Common myeloid progenitor, CD34-positive (primary cell): ENCODE measurements at regions not wholly inside any gene's neighbourhood (a gene's known extent, or its start where the extent isn't known, plus 50 kb on each side); places are given as distances from the start of the nearest gene placed in this dataset.
A peak's percentile ranks its signal among the peaks of the same experiment; 100 is the strongest.

ENCODE experiments used
- CTCF ChIA-PET: fragments of 350-600 bp; sonication (Branson Sonifier 250); formaldehyde crosslinking; loops from one replicate; lab custom pipeline; 2021; ENCODE audit warnings: antibody characterized with exemption; lab: Charles Lee
- POLR2A ChIA-PET: fragments of 350-600 bp; sonication (Branson Sonifier 250); formaldehyde crosslinking; loops from one replicate; lab custom pipeline; 2021; ENCODE audit warnings: antibody characterized with exemption; lab: Charles Lee
- DNase-seq, 3 donors: peaks; one replicate each; pipeline versions ENCODE4 v3.0.0 to v3.0.0-alpha.2; 2013
- H3K27ac ChIP-seq, 2 experiments: 1 replicate in 1 of 2; 2 replicates in 1 of 2; pipeline ENCODE4 v1.7.0; 2013; ENCODE audit warnings: inconsistent platforms in 2 of 2, low read length in 2 of 2, mild to moderate bottlenecking in 2 of 2, low read depth in 1 of 2, moderate library complexity in 1 of 2; ENCODE audit not compliant: severe bottlenecking in 2 of 2, insufficient read depth in 1 of 2, poor library complexity in 1 of 2
- H3K27me3 ChIP-seq, 5 experiments: replicated peaks in 2 of 5; 1 replicate in 3 of 5; 2 replicates in 2 of 5; pipeline versions ENCODE4 v1.6.1 to v1.7.0; 2013; ENCODE audit warnings: low read length in 4 of 5, mild to moderate bottlenecking in 2 of 5, moderate library complexity in 2 of 5, inconsistent platforms in 1 of 5; ENCODE audit not compliant: insufficient read depth in 5 of 5, control insufficient read depth in 4 of 5
- H3K36me3 ChIP-seq, 4 experiments: 1 replicate in 2 of 4; 2 replicates in 2 of 4; pipeline versions ENCODE4 v1.6.1 to v1.7.0; 2013; ENCODE audit warnings: low read length in 3 of 4, control low read depth in 1 of 4, mild to moderate bottlenecking in 1 of 4; ENCODE audit not compliant: control insufficient read depth in 4 of 4, insufficient read depth in 4 of 4
- H3K4me1 ChIP-seq, 4 experiments: 1 replicate in 3 of 4; 2 replicates in 1 of 4; pipeline versions ENCODE4 v1.6.1 to v1.7.1; 2013; ENCODE audit warnings: low read length in 3 of 4, mild to moderate bottlenecking in 3 of 4, control low read depth in 1 of 4, inconsistent platforms in 1 of 4, moderate library complexity in 1 of 4; ENCODE audit not compliant: control insufficient read depth in 4 of 4, insufficient read depth in 4 of 4; ENCODE audit errors: control extremely low read depth in 1 of 4
- H3K4me3 ChIP-seq, 7 experiments: 1 replicate in 4 of 7; 2 replicates in 3 of 7; pipeline versions ENCODE4 v1.5.1 to v1.7.0; 2013; ENCODE audit warnings: mild to moderate bottlenecking in 7 of 7, low read length in 6 of 7, moderate library complexity in 6 of 7, inconsistent platforms in 2 of 7, low read depth in 2 of 7, control low read depth in 1 of 7; ENCODE audit not compliant: insufficient read depth in 4 of 7, control insufficient read depth in 1 of 7; ENCODE audit errors: extremely low read depth in 1 of 7
- H3K9me3 ChIP-seq, 5 experiments: 1 replicate in 4 of 5; 2 replicates in 1 of 5; pipeline versions ENCODE4 v1.6.1 to v1.7.1; 2013; ENCODE audit warnings: low read length in 4 of 5, mild to moderate bottlenecking in 2 of 5, inconsistent platforms in 1 of 5, low read depth in 1 of 5, moderate library complexity in 1 of 5; ENCODE audit not compliant: control insufficient read depth in 4 of 5, insufficient read depth in 2 of 5; ENCODE audit errors: control extremely low read depth in 1 of 5
- WGBS: methylation state at CpG from one replicate; pipeline ENCODE4 v1.1.5; 2013; ENCODE audit not compliant: insufficient coverage; 5-methylcytosine and 5-hydroxymethylcytosine counted together

GRCh38 chr12:109648521-109648920, 65.1 kb upstream of the FAM222A start:
- POLR2A ChIA-PET, result no interaction called here
- H3K4me3 ChIP-seq, result no peak overlapping the region
- 82% methylated on average over 8 of the region's 9 CpGs for WGBS
- no peak overlapping the region for H3K27ac ChIP-seq
- no peaks in the 10 kb centered on the region for H3K4me1 ChIP-seq
- DNase-seq, result no peak
- no peaks in the 10 kb centered on the region for H3K36me3 ChIP-seq
- CTCF ChIA-PET, result no interaction called here
- peaks cover 0 to 25% (median 6%) of the 10 kb centered on the region in 5 experiments for H3K27me3 ChIP-seq
- H3K9me3 ChIP-seq, result no peaks in the 10 kb centered on the region

- CTCF ChIA-PET, result interaction anchor here (1.4 to 1.5 kb wide), 2 partner anchors 10 to 56 kb away, joined by 3 read pairs; no protein-coding TSS in a partner anchor
- POLR2A ChIA-PET, result no interaction called here
- H3K4me1 ChIP-seq, result no peaks in the 10 kb centered on the region
- no peaks in the 10 kb centered on the region for H3K36me3 ChIP-seq
- H3K27me3 ChIP-seq, result peaks cover 0 to 35% (median 6%) of the 10 kb centered on the region in 5 experiments
- DNase-seq, result no peak
- WGBS, result 93% methylated on average over 4 of the region's 4 CpGs
- no peak overlapping the region for H3K27ac ChIP-seq
- H3K9me3 ChIP-seq, result no peaks in the 10 kb centered on the region
- H3K4me3 ChIP-seq, result no peak overlapping the region
Observed at GRCh38 chr12:109650808-109651207, 62.8 kb upstream of the FAM222A start.

GRCh38 chr12:109651596-109651995, 62.0 kb upstream of the FAM222A start:
- no peak for DNase-seq
- no peaks in the 10 kb centered on the region for H3K9me3 ChIP-seq
- no peak overlapping the region for H3K4me3 ChIP-seq
- no peaks in the 10 kb centered on the region for H3K36me3 ChIP-seq
- H3K27me3 ChIP-seq, result peaks cover 0 to 28% (median 6%) of the 10 kb centered on the region in 5 experiments
- H3K27ac ChIP-seq, result no peak overlapping the region
- ChIA-PET POLR2A (no interaction called here), CTCF (no interaction called here)
- H3K4me1 ChIP-seq, result no peaks in the 10 kb centered on the region
- no CpG with 5 or more reads among the region's 1 CpG for WGBS

DNA sequence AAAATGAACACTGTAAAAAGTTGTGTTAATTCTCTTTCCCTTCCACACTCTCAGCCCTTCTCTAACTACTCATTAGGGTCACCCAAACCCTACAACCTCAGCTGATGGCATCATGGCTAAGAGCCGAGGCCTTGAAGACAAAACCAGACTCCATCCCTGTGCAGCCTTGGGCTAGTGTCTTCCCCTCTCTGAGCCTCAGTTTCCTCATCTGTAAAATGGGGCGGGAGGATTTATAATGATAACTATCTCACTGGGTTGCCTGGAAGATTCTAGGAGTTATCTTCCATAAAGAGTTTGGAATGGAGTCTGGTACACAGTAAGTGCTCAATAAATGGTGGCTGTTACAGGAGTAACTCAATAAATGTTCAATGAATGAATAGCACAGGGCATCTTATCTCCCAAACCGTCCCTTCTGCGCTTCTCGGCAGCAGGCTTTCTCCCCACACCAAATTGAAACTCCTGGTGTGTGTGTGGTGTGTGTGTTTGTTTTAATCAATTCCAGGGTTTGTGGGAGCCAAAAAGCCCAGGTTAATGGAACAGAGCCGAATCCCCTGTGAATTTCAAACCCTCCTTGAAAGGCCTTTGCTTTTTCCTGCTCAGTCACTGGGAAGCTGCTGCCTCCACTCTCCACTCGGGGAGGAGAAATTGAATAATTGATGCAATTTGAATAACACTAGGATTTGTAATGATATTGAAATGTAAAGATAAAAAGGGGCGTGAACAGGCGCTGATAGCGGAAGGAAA, 61.2 kb upstream of the FAM222A start:
- Histone ChIP-seq H3K9me3 (no peaks in the 10 kb centered on the region), H3K27ac (no peak overlapping the region), H3K27me3 (peaks cover 0 to 27% (median 3%) of the 10 kb centered on the region in 5 experiments), H3K4me1 (no peaks in the 10 kb centered on the region), H3K4me3 (no peak overlapping the region), H3K36me3 (no peaks in the 10 kb centered on the region)
- no peak for DNase-seq
- ChIA-PET CTCF (no interaction called here), POLR2A (no interaction called here)
- WGBS, result 94% methylated on average over 6 of the region's 10 CpGs

- DNase-seq, result no peak
- H3K27me3 ChIP-seq, result peaks cover 0 to 27% (median 3%) of the 10 kb centered on the region in 5 experiments
- no CpG with 5 or more reads among the region's 2 CpGs for WGBS
- no peaks in the 10 kb centered on the region for H3K36me3 ChIP-seq
- no peaks in the 10 kb centered on the region for H3K4me1 ChIP-seq
- H3K4me3 ChIP-seq, result no peak overlapping the region
- ChIA-PET CTCF (no interaction called here), POLR2A (no interaction called here)
- no peaks in the 10 kb centered on the region for H3K9me3 ChIP-seq
- no peak overlapping the region for H3K27ac ChIP-seq
Observed at GRCh38 chr12:109652977-109653264, 60.7 kb upstream of the FAM222A start.

DNA sequence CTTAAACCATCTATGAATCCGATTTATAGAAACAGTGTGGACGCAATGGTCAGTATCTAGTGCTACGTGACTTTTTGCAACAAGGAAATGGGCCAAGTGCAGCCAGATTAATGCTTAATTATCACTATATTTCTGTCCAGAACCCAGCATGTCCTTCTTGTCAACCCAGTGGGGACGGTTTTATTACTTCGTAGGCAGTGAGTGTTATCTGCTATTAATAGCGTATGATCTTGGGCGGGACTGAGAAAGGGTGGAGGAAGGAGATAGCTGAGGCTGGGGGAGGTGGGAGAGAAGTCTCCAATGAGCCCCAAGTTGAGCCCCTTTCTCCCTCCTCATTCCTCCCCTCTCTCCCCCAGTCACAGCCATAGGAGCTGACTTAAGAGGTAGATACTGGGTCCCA, 59.7 kb upstream of the FAM222A start:
- Histone ChIP-seq H3K4me1 (no peaks in the 10 kb centered on the region), H3K36me3 (no peaks in the 10 kb centered on the region), H3K4me3 (no peak overlapping the region), H3K27ac (no peak overlapping the region), H3K9me3 (no peaks in the 10 kb centered on the region), H3K27me3 (peaks cover 0 to 23% (median 3%) of the 10 kb centered on the region in 5 experiments)
- 83% methylated on average over 3 of the region's 7 CpGs for WGBS
- DNase-seq, result peak in 1 of 3 donors; percentile 24
- CTCF ChIA-PET, result no interaction called here
- POLR2A ChIA-PET, result no interaction called here

- CTCF ChIA-PET, result no interaction called here
- no peak overlapping the region for H3K27ac ChIP-seq
- peaks cover 0 to 23% (median 3%) of the 10 kb centered on the region in 5 experiments for H3K27me3 ChIP-seq
- H3K4me1 ChIP-seq, result no peaks in the 10 kb centered on the region
- POLR2A ChIA-PET, result no interaction called here
- no peaks in the 10 kb centered on the region for H3K9me3 ChIP-seq
- no peak for DNase-seq
- H3K36me3 ChIP-seq, result no peaks in the 10 kb centered on the region
- WGBS, result 93% methylated on average over 13 of the region's 13 CpGs
- no peak overlapping the region for H3K4me3 ChIP-seq
Observed at GRCh38 chr12:109654357-109654756, 59.3 kb upstream of the FAM222A start.
